ENCODE measurements at regions not wholly inside any gene's neighbourhood (a gene's known extent, or its start where the extent isn't known, plus 50 kb on each side); places are given as distances from the start of the nearest gene placed in this dataset.

DNA sequence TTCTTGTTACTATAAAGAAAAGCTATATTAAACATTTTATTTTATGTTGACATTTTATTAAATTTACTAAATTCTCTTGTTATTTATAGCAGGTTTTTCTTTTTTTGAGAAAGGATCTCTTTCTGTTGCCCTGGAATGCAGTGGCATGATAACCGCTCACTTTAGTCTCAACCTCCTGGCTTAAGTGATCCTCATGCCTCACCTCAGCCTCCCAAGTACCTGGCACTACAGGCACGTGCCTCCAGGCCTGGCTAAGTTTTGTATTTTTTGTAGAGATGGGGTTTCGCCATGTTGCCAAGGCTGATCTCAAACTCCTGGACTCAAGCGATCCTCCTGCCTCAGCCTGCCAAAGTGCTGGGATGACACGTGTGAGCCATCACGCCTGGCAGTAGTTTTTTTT, 280.2 kb upstream of the C9orf72 start:
- Histone ChIP-seq H3K4me1 (ENCODE audit: low read length) (no peaks in the 10 kb centered on the region), H4K20me1 (ENCODE audit: insufficient read depth, low read length) (no peaks in the 10 kb centered on the region), H2AFZ (ENCODE audit: low read depth, low read length) (no peak overlapping the region), H3K9me3 (ENCODE audit: insufficient read depth, low read length) (no peaks in the 10 kb centered on the region), H3K27me3 (ENCODE audit: low read depth, low read length) (peaks cover 7% of the 10 kb centered on the region), H3K4me3 (ENCODE audit: low read length) (no peak overlapping the region), H3K9ac (ENCODE audit: low read length) (no peak overlapping the region), H3K79me2 (ENCODE audit: low read length) (no peaks in the 10 kb centered on the region), H3K27ac (ENCODE audit: low read length) (no peak overlapping the region), H3K36me3 (replicated peaks; ENCODE audit: low read depth, low read length) (no peaks in the 10 kb centered on the region), H3K4me2 (ENCODE audit: low read length) (no peak overlapping the region)
- TF ChIP-seq EZH2phosphoT487 (IDR thresholded peaks at IDR 0.05; ENCODE audit: low read depth) = no peak
- no peak for TF ChIP-seq CTCF (IDR thresholded peaks at IDR 0.05; ENCODE audit: low read depth, low read length)

GRCh38 chr9:27856054-27856453, 282.8 kb upstream of the C9orf72 start:
- TF ChIP-seq CTCF (IDR thresholded peaks at IDR 0.05; ENCODE audit: low read depth, low read length) = no peak
- no peak for TF ChIP-seq EZH2phosphoT487 (IDR thresholded peaks at IDR 0.05; ENCODE audit: low read depth)
- no peak overlapping the region for H3K4me2 ChIP-seq (ENCODE audit: low read length)

DNA sequence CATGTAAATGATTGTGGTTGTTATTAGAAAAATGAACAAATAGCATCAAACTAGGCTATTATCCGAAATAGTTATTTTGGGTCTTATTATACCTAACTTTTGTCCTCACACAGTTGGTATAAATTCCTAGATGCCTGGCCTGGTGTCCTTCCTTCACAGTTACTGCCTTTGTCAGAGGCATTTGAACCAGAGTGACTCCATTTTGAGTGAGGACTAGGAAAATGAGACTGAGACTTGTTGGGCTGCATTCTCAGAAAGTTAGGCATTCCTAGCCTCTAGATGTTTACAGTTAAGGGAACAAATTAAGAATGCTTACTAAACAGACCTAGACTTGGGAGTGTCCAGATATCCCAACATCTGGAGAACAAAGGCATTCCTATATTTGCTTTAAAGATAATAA, 283.5 kb upstream of the C9orf72 start:
- H3K4me2 ChIP-seq (ENCODE audit: low read length) = no peak overlapping the region
- no peaks in the 10 kb centered on the region for H3K79me2 ChIP-seq (ENCODE audit: low read length)
- no peaks in the 10 kb centered on the region for H3K4me1 ChIP-seq (ENCODE audit: low read length)
- no peaks in the 10 kb centered on the region for H3K9me3 ChIP-seq (ENCODE audit: insufficient read depth, low read length)
- no peaks in the 10 kb centered on the region for H4K20me1 ChIP-seq (ENCODE audit: insufficient read depth, low read length)
- H3K27me3 ChIP-seq (ENCODE audit: low read depth, low read length) = no peaks in the 10 kb centered on the region
- no peak overlapping the region for H3K27ac ChIP-seq (ENCODE audit: low read length)
- H3K36me3 ChIP-seq (replicated peaks; ENCODE audit: low read depth, low read length) = no peaks in the 10 kb centered on the region
- TF ChIP-seq CTCF (IDR thresholded peaks at IDR 0.05; ENCODE audit: low read depth, low read length) (no peak), EZH2phosphoT487 (IDR thresholded peaks at IDR 0.05; ENCODE audit: low read depth) (no peak)
- H3K4me3 ChIP-seq (ENCODE audit: low read length) = no peak overlapping the region
- H2AFZ ChIP-seq (ENCODE audit: low read depth, low read length) = no peak overlapping the region
- H3K9ac ChIP-seq (ENCODE audit: low read length) = no peak overlapping the region

More at GRCh38 chr9:27856054-27856453, 282.8 kb upstream of the C9orf72 start:
- H3K27ac ChIP-seq (ENCODE audit: low read length) = no peak overlapping the region
- no peak overlapping the region for H2AFZ ChIP-seq (ENCODE audit: low read depth, low read length)
- H3K9me3 ChIP-seq (ENCODE audit: insufficient read depth, low read length) = no peaks in the 10 kb centered on the region
- no peaks in the 10 kb centered on the region for H3K79me2 ChIP-seq (ENCODE audit: low read length)
- H3K4me1 ChIP-seq (ENCODE audit: low read length) = no peaks in the 10 kb centered on the region
- H3K9ac ChIP-seq (ENCODE audit: low read length) = no peak overlapping the region
- no peaks in the 10 kb centered on the region for H4K20me1 ChIP-seq (ENCODE audit: insufficient read depth, low read length)
- H3K27me3 ChIP-seq (ENCODE audit: low read depth, low read length) = no peaks in the 10 kb centered on the region
- H3K4me3 ChIP-seq (ENCODE audit: low read length) = no peak overlapping the region
- H3K36me3 ChIP-seq (replicated peaks; ENCODE audit: low read depth, low read length) = no peaks in the 10 kb centered on the region

DNA sequence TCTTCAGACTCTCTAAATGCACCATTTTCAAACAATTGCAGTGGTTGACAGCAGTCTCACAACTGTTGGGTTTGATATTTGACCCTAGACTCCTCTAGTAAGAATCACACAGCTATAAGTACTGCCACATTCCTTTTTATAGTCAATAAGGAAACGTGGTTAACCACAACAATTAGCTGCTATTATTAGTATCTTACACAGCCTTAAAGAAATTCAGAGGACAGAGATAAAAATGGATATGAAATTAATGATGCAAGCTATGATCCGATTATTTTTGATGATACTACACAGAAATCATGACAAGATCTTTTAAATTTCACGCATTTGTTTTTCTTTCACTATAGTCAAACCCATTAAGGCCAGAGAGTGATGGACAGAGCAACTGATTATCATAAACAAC, 288.6 kb upstream of the C9orf72 start:
- no peak overlapping the region for H3K9ac ChIP-seq (ENCODE audit: low read length)
- H3K4me3 ChIP-seq (ENCODE audit: low read length) = no peak overlapping the region
- H3K79me2 ChIP-seq (ENCODE audit: low read length) = no peaks in the 10 kb centered on the region
- no peaks in the 10 kb centered on the region for H3K36me3 ChIP-seq (replicated peaks; ENCODE audit: low read depth, low read length)
- H3K4me1 ChIP-seq (ENCODE audit: low read length) = no peaks in the 10 kb centered on the region
- H3K9me3 ChIP-seq (ENCODE audit: insufficient read depth, low read length) = no peaks in the 10 kb centered on the region
- no peak overlapping the region for H3K27ac ChIP-seq (ENCODE audit: low read length)
- TF ChIP-seq CTCF (IDR thresholded peaks at IDR 0.05; ENCODE audit: low read depth, low read length) (no peak), EZH2phosphoT487 (IDR thresholded peaks at IDR 0.05; ENCODE audit: low read depth) (no peak)
- no peaks in the 10 kb centered on the region for H4K20me1 ChIP-seq (ENCODE audit: insufficient read depth, low read length)
- H3K27me3 ChIP-seq (ENCODE audit: low read depth, low read length) = no peaks in the 10 kb centered on the region
- H3K4me2 ChIP-seq (ENCODE audit: low read length) = no peak overlapping the region
- no peak overlapping the region for H2AFZ ChIP-seq (ENCODE audit: low read depth, low read length)
